ENCODE measurements at regions not wholly inside any gene's neighbourhood (a gene's known extent, or its start where the extent isn't known, plus 50 kb on each side); places are given as distances from the start of the nearest gene placed in this dataset.
"Not testable (repeated sequence)": the region's sequence is repeated elsewhere in the genome, so short reads cannot be mapped to it uniquely, and the experiment has no call there.

GRCh38 chr12:131572626-131573025 lies 138.3 kb upstream of the SFSWAP start:
- H3K27me3 Mint-ChIP-seq (ENCODE audit: unreplicated experiment) = peaks cover 8% of the 10 kb centered on the region

GRCh38 chr12:131573631-131574394 lies 137.1 kb upstream of the SFSWAP start:
- no peaks in the 10 kb centered on the region for H3K9me3 Mint-ChIP-seq (ENCODE audit: unreplicated experiment)
- H3K27me3 Mint-ChIP-seq (ENCODE audit: unreplicated experiment) = peaks cover 7% of the 10 kb centered on the region
- peaks cover 15% of the 10 kb centered on the region for H3K4me1 Mint-ChIP-seq (ENCODE audit: unreplicated experiment)
- H3K4me3 Mint-ChIP-seq (ENCODE audit: unreplicated experiment) = no peak overlapping the region
- DNase-seq (ENCODE audit: extremely low spot score, unreplicated experiment) = no peak
- H3K36me3 Mint-ChIP-seq (ENCODE audit: unreplicated experiment) = no peaks in the 10 kb centered on the region
- TF ChIP-seq CTCF (IDR thresholded peaks at IDR 0.05) = no peak
- no peak overlapping the region for H3K27ac Mint-ChIP-seq (ENCODE audit: unreplicated experiment)

More at GRCh38 chr12:131572626-131573025, 138.3 kb upstream of the SFSWAP start:
- TF ChIP-seq CTCF (IDR thresholded peaks at IDR 0.05) = no peak
- DNase-seq (ENCODE audit: extremely low spot score, unreplicated experiment) = no peak
- H3K4me1 Mint-ChIP-seq (ENCODE audit: unreplicated experiment) = peaks cover 15% of the 10 kb centered on the region
- H3K9me3 Mint-ChIP-seq (ENCODE audit: unreplicated experiment) = no peaks in the 10 kb centered on the region
- H3K36me3 Mint-ChIP-seq (ENCODE audit: unreplicated experiment) = no peaks in the 10 kb centered on the region
- H3K27ac Mint-ChIP-seq (ENCODE audit: unreplicated experiment) = no peak overlapping the region
- H3K4me3 Mint-ChIP-seq (ENCODE audit: unreplicated experiment) = no peak overlapping the region

- H3K36me3 Mint-ChIP-seq (ENCODE audit: unreplicated experiment) = no peaks in the 10 kb centered on the region
- H3K27me3 Mint-ChIP-seq (ENCODE audit: unreplicated experiment) = peaks cover 9% of the 10 kb centered on the region
- no peak for TF ChIP-seq CTCF (IDR thresholded peaks at IDR 0.05)
- H3K4me3 Mint-ChIP-seq (ENCODE audit: unreplicated experiment) = no peak overlapping the region
- no peak for DNase-seq (ENCODE audit: extremely low spot score, unreplicated experiment)
- H3K9me3 Mint-ChIP-seq (ENCODE audit: unreplicated experiment) = no peaks in the 10 kb centered on the region
- peaks cover 15% of the 10 kb centered on the region for H3K4me1 Mint-ChIP-seq (ENCODE audit: unreplicated experiment)
- H3K27ac Mint-ChIP-seq (ENCODE audit: unreplicated experiment) = no peak overlapping the region
Measured at GRCh38 chr12:131574395-131574771, 136.5 kb upstream of the SFSWAP start.

- H3K27ac Mint-ChIP-seq (ENCODE audit: unreplicated experiment) = no peak overlapping the region
- no peak for DNase-seq (ENCODE audit: extremely low spot score, unreplicated experiment)
- H3K9me3 Mint-ChIP-seq (ENCODE audit: unreplicated experiment) = no peaks in the 10 kb centered on the region
- no peak overlapping the region for H3K4me3 Mint-ChIP-seq (ENCODE audit: unreplicated experiment)
- peaks cover 9% of the 10 kb centered on the region for H3K27me3 Mint-ChIP-seq (ENCODE audit: unreplicated experiment)
- H3K4me1 Mint-ChIP-seq (ENCODE audit: unreplicated experiment) = peaks cover 15% of the 10 kb centered on the region
- H3K36me3 Mint-ChIP-seq (ENCODE audit: unreplicated experiment) = no peaks in the 10 kb centered on the region
- no peak for TF ChIP-seq CTCF (IDR thresholded peaks at IDR 0.05)
Measured at GRCh38 chr12:131575371-131575770, 135.5 kb upstream of the SFSWAP start.

GRCh38 chr12:131576734-131577133 lies 134.2 kb upstream of the SFSWAP start:
- H3K4me3 Mint-ChIP-seq (ENCODE audit: unreplicated experiment); DNase-seq (ENCODE audit: extremely low spot score, unreplicated experiment); H3K27me3 Mint-ChIP-seq (ENCODE audit: unreplicated experiment); H3K9me3 Mint-ChIP-seq (ENCODE audit: unreplicated experiment); H3K27ac Mint-ChIP-seq (ENCODE audit: unreplicated experiment); H3K36me3 Mint-ChIP-seq (ENCODE audit: unreplicated experiment): not testable (repeated sequence)
- peaks cover 15% of the 10 kb centered on the region for H3K4me1 Mint-ChIP-seq (ENCODE audit: unreplicated experiment)
